ENCODE measurements at regions not wholly inside any gene's neighbourhood (a gene's known extent, or its start where the extent isn't known, plus 50 kb on each side); places are given as distances from the start of the nearest gene placed in this dataset.
"Not testable (repeated sequence)": the region's sequence is repeated elsewhere in the genome, so short reads cannot be mapped to it uniquely, and the experiment has no call there.

DNA sequence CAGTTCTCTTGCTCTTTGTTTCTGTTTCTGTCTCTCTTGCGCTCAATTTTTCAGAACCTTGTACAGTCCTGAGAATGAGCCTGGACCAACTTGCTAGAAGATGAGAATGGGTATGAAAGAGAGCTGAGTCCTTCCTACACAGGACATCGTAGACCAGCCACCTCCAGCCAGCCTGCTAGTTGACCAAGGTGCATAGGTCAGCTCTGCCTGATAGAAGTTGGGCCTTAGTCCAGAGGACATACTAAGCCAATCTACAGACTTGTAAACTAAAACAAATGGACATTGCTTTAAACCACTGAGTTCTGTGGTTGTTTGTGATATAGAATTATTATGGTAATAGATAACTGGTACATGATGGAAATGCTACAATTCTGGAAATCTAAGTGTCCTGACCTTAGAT, 236.4 kb upstream of the ZFP64 start:
- TF ChIP-seq, protein P1, sequence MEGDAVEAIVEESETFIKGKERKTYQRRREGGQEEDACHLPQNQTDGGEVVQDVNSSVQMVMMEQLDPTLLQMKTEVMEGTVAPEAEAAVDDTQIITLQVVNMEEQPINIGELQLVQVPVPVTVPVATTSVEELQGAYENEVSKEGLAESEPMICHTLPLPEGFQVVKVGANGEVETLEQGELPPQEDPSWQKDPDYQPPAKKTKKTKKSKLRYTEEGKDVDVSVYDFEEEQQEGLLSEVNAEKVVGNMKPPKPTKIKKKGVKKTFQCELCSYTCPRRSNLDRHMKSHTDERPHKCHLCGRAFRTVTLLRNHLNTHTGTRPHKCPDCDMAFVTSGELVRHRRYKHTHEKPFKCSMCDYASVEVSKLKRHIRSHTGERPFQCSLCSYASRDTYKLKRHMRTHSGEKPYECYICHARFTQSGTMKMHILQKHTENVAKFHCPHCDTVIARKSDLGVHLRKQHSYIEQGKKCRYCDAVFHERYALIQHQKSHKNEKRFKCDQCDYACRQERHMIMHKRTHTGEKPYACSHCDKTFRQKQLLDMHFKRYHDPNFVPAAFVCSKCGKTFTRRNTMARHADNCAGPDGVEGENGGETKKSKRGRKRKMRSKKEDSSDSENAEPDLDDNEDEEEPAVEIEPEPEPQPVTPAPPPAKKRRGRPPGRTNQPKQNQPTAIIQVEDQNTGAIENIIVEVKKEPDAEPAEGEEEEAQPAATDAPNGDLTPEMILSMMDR (conservative IDR thresholded peaks at IDR 0.05), result no peak
- H3K27ac ChIP-seq, result no peak overlapping the region

DNA sequence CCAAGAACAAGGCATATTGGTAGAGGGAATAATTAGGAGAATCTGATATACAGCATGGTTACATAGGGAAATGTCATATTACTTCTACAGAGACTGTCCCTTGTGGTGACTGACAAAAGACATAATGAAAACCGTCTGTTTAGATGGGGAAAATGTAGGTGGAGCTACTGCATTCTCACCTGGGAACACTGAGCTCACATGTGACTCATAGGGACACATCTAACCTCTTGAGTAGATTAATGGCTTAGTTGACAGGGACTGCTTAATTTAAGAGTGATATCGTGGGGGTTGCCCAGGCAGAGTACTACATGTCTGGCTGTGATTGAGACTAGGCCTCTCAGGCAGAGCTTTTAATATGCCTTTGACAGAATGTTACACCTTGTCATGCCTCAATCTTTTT, 235.3 kb upstream of the ZFP64 start:
- TF ChIP-seq, protein P1 (conservative IDR thresholded peaks at IDR 0.05), result no peak

GRCh38 chr20:52425701-52426100, 234.1 kb upstream of the ZFP64 start:
- TF ChIP-seq, protein P1 (conservative IDR thresholded peaks at IDR 0.05), result no peak
- no peak overlapping the region for H3K27ac ChIP-seq

More for the DNA sequence above, 235.3 kb upstream of the ZFP64 start:
- H3K27ac ChIP-seq, result no peak overlapping the region

DNA sequence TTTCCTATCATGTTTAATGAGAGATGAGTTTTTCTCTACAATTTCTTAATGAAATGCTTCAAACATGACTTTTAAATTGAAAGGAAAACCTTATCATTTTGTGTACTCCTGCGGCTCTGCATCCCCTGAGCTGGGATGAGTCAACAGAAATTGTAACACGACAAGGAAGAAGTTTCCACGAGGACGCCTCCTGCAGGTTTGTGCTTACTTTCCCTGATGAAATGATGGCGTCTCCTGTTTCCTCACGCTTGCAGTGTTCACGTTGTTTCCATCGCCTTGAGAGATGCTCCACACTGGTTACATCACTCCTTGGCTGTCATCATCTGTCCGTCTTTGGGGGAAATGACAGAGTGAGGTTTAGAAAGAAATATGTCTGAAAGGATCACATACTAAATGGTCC, 233.7 kb upstream of the ZFP64 start:
- no peak overlapping the region for H3K27ac ChIP-seq
- TF ChIP-seq, protein P1 (conservative IDR thresholded peaks at IDR 0.05), result no peak

DNA sequence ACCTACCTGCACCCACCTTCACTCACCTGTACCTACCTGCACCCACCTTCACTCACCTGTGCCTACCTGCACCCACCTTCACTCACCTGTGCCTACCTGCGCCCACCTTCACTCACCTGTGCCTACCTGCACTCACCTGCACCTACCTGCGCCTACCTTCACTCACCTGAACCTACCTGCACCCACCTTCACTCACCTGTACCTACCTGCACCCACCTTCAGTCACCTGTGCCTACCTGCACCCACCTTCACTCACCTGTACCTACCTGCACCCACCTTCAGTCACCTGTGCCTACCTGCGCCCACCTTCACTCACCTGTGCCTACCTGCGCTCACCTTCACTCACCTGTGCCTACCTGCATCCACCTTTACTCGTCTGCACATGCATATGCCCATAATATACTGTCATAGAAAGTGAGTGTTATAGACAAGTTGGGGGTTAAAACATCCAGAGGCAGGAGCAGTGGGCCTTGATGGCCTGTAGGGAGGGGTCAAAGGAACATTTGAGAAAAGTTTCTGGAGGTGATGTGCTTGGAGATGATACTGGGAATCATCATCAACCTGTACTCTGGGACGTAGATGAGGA, 232.9 kb upstream of the ZFP64 start:
- H3K27ac ChIP-seq, result not testable (repeated sequence)

- H3K27ac ChIP-seq, result not testable (repeated sequence)
Observed at GRCh38 chr20:52423536-52424140, 232.1 kb upstream of the ZFP64 start.

GRCh38 chr20:52422574-52423336, 231.2 kb upstream of the ZFP64 start:
- no peak overlapping the region for H3K27ac ChIP-seq
- TF ChIP-seq, protein P1 (conservative IDR thresholded peaks at IDR 0.05), result no peak

GRCh38 chr20:52420805-52421204, 229.2 kb upstream of the ZFP64 start:
- H3K27ac ChIP-seq, result no peak overlapping the region
- TF ChIP-seq, protein P1 (conservative IDR thresholded peaks at IDR 0.05), result no peak

Data from VCaP (cell line).